ENCODE measurements at regions not wholly inside any gene's neighbourhood (a gene's known extent, or its start where the extent isn't known, plus 50 kb on each side); places are given as distances from the start of the nearest gene placed in this dataset.
"Not testable (repeated sequence)": the region's sequence is repeated elsewhere in the genome, so short reads cannot be mapped to it uniquely, and the experiment has no call there.

- no peak for DNase-seq
Measured at GRCh38 chrX:7637066-7637465, 205.9 kb upstream of the VCX start.

GRCh38 chrX:7635604-7636003 is 207.4 kb upstream of the VCX start:
- DNase-seq, result no peak

- DNase-seq, result no peak
Measured at GRCh38 chrX:7620560-7620959, 222.4 kb upstream of the VCX start.

- no peak for DNase-seq
Measured at GRCh38 chrX:7617994-7618393, 225.0 kb upstream of the VCX start.

GRCh38 chrX:7614616-7615015 is 228.4 kb upstream of the VCX start:
- DNase-seq, result no peak

- not testable (repeated sequence) for DNase-seq
Measured at GRCh38 chrX:7608625-7609024, 234.3 kb upstream of the VCX start.

- DNase-seq, result no peak
Measured at GRCh38 chrX:7606039-7606652, 236.8 kb upstream of the VCX start.

GRCh38 chrX:7603387-7603786 is 239.6 kb upstream of the VCX start:
- no peak for DNase-seq

- DNase-seq, result no peak
Measured at GRCh38 chrX:7596822-7597221, 246.1 kb upstream of the VCX start.

- DNase-seq, result not testable (repeated sequence)
Measured at GRCh38 chrX:7593370-7593769, 249.6 kb upstream of the VCX start.

- DNase-seq, result peak; percentile 36
Measured at GRCh38 chrX:7586126-7586525, 256.8 kb upstream of the VCX start.

- no peak for DNase-seq
Measured at GRCh38 chrX:7582191-7582590, 260.8 kb upstream of the VCX start.

- DNase-seq, result no peak
Measured at GRCh38 chrX:7580127-7580526, 262.8 kb upstream of the VCX start.

GRCh38 chrX:7574325-7574724 is 268.6 kb upstream of the VCX start:
- DNase-seq, result no peak

- DNase-seq, result no peak
Measured at GRCh38 chrX:7570432-7571029, 272.4 kb upstream of the VCX start.

GRCh38 chrX:7568597-7568996 is 274.4 kb upstream of the VCX start:
- no peak for DNase-seq

- DNase-seq, result no peak
Measured at GRCh38 chrX:7568130-7568529, 274.8 kb upstream of the VCX start.

- DNase-seq, result no peak
Measured at GRCh38 chrX:7552760-7553159, 290.2 kb upstream of the VCX start.

- DNase-seq, result no peak
Measured at GRCh38 chrX:7546551-7547080, 296.4 kb upstream of the VCX start.

GRCh38 chrX:7545564-7545963 is 297.4 kb upstream of the VCX start:
- DNase-seq, result no peak

- no peak for DNase-seq
Measured at GRCh38 chrX:7542587-7543380, 300.2 kb upstream of the VCX start.

GRCh38 chrX:7522860-7523259 is 320.1 kb upstream of the VCX start:
- DNase-seq, result no peak

- DNase-seq, result no peak
Measured at GRCh38 chrX:7515681-7516413, 327.1 kb upstream of the VCX start.
